ENCODE measurements at regions not wholly inside any gene's neighbourhood (a gene's known extent, or its start where the extent isn't known, plus 50 kb on each side); places are given as distances from the start of the nearest gene placed in this dataset.
"Not testable (repeated sequence)": the region's sequence is repeated elsewhere in the genome, so short reads cannot be mapped to it uniquely, and the experiment has no call there.

- DNase-seq (ENCODE audit: low read depth in 2 of 2) = not testable (repeated sequence)
Observed at GRCh38 chr13:52324831-52325230, 81.1 kb downstream of the THSD1 start.

GRCh38 chr13:52319876-52320275 lies 86.1 kb downstream of the THSD1 start:
- DNase-seq (ENCODE audit: low read depth in 2 of 2) = no peak

DNA sequence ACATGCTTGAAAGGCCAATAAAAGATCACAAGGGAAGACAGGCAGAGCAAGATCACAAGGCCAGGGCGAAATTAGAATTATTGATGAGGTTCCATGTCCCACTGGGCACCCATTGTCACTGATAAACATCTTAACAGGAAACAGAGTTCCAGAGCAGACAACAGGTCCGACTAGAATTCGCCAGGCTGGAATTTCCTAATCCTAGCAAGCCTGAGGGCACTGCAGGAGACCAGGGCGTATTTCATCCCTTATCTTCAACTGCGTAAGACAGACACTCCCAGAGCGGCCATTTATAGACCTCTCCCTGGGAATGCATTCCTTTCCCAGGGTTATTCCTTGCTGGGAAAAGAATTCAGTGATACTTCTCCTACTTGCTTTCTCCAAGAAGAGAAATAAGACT lies 96.1 kb downstream of the THSD1 start:
- not testable (repeated sequence) for DNase-seq (ENCODE audit: low read depth in 2 of 2)

GRCh38 chr13:52306336-52306735 lies 99.6 kb downstream of the THSD1 start:
- not testable (repeated sequence) for DNase-seq (ENCODE audit: low read depth in 2 of 2)

GRCh38 chr13:52303098-52303497 lies 102.9 kb downstream of the THSD1 start:
- DNase-seq (ENCODE audit: low read depth in 2 of 2) = not testable (repeated sequence)

GRCh38 chr13:52302688-52303087 lies 103.3 kb downstream of the THSD1 start:
- not testable (repeated sequence) for DNase-seq (ENCODE audit: low read depth in 2 of 2)

GRCh38 chr13:52301810-52302400 lies 104.1 kb downstream of the THSD1 start:
- not testable (repeated sequence) for DNase-seq (ENCODE audit: low read depth in 2 of 2)

DNA sequence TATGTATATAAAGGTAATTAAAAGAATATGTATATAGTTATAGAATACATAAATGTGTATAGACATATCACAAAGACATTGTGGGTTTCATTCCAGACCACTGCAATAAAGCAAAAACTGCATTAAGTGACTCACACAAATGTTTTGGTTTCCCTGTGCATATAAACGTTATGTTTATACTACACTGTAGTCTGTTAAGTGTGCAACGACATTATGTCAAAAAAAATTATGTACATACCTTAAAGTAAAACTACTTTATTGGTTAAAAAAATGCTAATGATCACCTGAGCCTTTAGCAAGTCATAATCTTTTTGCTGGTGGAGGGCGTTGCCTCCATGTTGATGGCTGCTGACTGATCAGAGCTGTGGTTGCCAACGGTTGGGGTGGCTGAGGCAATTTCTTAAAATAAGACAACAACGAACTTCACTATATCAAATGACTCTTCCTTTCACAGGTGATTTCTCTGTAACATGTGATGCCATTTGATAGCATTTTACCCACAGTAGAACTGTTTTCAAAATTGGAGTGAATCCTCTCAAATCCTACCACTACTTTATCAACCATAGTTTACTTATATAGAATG lies 107.8 kb downstream of the THSD1 start:
- DNase-seq (ENCODE audit: low read depth in 2 of 2) = not testable (repeated sequence)

DNA sequence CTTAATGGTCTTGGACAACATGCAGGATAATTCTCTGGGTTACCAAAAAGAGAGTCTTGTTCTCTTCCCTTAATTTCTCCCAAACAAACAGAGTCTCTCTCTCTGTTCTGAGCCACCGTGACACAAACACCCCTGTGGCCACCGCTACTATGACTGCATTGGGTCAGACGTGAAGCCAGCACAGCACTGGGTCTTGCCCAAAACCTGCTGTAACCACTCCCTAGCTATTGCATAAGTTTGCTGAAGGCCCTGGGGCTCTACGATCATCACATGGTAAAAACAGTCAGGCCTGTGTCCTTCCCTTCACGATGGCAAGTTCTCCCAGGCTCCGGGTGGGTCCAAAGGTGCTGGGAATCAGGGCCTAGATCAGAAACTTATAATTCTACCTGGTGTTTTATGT lies 117.1 kb downstream of the THSD1 start:
- not testable (repeated sequence) for DNase-seq (ENCODE audit: low read depth in 2 of 2)

DNA sequence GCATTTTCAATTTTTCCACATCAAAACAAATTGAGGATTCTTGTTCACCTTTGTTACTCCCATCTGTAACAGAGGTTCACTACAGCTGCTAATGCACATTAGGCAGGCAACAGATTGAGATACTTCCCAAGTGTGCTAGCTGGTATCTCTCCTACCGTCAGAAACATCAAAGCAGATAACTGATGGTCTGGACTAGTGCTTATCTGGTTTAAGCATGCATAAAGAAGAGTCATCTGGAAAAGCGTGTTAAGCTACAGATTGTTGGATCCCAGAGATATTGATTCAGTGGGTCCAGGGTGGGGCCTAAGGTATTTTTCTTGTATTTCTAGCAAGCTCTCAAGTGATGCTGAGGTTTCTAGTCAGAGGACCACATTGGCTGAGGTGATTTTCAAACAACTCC lies 122.0 kb upstream of the NEK3 start:
- DNase-seq (ENCODE audit: low read depth in 2 of 2) = not testable (repeated sequence)

- not testable (repeated sequence) for DNase-seq (ENCODE audit: low read depth in 2 of 2)
Observed at GRCh38 chr13:52279408-52279807, 120.0 kb upstream of the NEK3 start.

DNA sequence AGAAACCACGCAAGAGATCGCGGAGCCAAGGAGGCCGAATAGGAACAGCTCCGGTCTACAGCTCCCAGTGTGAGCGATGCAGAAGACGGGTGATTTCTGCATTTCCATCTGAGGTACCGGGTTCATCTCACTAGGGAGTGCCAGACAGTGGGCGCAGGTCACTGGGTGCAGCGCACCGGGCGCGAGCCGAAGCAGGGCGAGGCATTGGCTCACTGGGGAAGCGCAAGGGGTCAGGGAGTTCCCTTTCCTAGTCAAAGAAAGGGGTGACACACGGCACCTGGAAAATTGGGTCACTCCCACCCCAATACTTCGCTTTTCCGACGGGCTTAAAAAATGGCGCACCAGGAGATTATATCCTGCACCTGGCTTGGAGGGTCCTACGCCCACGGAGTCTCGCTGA lies 94.9 kb upstream of the NEK3 start:
- DNase-seq (ENCODE audit: low read depth in 2 of 2) = not testable (repeated sequence)

GRCh38 chr13:52240752-52241151 lies 81.4 kb upstream of the NEK3 start:
- DNase-seq (ENCODE audit: low read depth in 2 of 2) = not testable (repeated sequence)

GRCh38 chr13:52235900-52236595 lies 76.7 kb upstream of the NEK3 start:
- peak in 1 of 2 donors; percentile 51 for DNase-seq (ENCODE audit: low read depth in 2 of 2)

DNA sequence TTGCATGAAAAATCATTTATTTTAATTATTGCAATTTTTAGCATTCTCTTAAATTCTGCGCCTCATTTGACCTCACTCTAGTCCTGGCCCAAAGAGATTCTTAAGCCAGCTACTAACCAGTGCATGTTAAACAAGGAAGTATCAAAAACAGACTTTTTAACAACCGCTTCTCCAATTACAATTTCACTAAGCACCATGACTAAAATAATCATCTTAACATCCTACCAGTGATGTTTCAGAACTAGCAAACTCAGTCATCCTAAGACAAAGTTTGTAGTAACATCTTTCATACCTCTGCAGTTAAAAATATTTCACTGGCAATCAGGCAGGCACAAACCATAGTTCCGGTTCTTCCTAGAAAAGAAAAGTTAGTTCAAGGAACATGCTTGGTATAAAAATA lies 75.5 kb upstream of the NEK3 start:
- not testable (repeated sequence) for DNase-seq (ENCODE audit: low read depth in 2 of 2)

- DNase-seq (ENCODE audit: low read depth in 2 of 2) = not testable (repeated sequence)
Observed at GRCh38 chr13:52223063-52223462, 63.7 kb upstream of the NEK3 start.

DNA sequence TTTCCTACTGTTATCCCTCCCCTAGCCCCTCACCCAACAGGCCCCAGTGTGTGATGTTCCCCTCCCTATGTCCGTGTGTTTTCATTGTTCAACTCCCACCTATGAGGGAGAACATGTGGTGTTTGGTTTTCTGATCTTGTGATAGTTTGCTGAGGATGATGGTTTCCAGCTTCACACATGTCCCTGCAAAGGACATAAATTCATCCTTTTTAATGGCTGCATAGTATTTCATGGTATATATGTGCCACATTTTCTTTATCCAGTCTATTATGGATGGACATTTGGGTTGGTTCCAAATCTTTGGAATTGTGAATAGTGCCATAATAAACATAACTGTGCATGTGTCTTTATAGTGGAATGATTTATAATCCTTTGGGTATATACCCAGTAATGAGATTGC lies 54.5 kb upstream of the NEK3 start:
- DNase-seq (ENCODE audit: low read depth in 2 of 2) = not testable (repeated sequence)

DNA sequence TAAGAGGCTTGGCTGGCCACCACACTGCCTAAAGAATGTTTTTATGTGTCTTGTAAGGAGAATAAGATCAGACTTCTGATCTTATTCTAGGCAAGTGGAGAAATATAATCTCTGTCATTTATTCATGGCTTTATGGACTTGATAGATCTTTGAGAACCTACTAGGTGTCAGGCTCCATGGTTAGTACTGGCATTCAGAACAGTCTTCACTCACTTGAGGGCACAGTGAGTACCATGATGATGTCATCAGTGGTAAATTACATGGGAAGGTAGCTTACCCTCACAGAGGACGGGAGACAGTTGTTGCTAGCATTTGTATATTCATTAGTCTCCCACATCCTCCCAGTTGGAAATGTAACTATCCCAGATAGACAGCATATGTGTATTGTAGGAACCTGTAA lies 53.5 kb upstream of the NEK3 start:
- DNase-seq (ENCODE audit: low read depth in 2 of 2) = not testable (repeated sequence)

DNA sequence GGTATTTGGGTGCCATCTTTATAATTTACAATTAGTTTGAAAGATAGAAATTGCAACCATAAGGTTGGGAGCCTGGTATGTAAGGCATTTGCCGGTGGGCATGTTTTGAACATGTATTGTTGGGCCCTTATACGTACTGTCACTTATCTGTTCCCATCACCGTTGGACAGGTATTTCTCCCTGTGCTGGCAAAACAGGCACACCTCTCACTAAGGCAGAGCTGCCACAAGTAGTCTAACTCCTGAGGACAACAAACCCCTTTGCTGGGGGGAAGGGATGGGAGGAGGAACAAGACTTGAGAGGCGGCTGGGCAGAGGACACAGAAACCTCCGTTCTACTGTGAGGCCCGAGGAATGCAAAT lies 52.0 kb upstream of the NEK3 start:
- DNase-seq (ENCODE audit: low read depth in 2 of 2) = not testable (repeated sequence)

DNA sequence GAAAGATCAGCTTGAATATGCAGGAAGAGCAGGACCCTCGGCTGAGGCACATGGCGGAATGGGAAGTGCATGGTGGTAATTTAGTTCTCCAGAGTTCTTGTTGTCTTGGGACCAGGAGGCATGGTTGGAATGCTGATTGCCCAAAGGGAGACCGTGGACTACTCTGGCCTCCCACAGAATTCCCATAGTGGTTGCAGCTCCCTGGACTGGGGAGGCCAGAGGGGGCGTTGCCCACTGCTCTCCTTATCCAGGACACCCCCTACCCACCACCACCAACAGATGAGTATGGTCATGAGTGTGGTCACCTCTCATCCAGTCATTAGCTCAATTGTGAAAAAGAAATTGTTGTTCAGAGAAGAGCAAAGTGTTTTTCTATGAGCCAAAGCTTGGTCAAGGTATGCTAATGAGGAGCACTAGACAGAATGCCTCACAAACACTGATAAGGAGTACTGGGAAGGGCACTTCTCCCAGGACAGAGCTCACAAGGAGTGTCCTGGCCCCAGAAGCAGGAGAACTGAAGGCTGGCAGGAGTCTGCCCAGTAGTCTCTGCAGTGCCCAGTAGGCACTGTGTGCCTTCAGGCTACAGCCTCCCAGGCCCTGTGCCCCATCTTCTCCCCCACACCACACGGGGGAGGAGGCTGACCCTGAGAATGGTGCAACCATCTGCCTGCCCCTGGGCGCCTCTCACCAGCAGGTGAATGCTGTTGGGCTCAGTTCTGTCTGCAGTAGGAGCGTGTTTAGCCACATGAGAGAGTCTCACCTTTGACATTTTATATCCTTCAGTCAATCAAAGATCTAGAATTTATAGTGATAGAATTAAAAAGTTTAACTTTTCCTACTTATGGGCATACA lies 51.4 kb upstream of the NEK3 start:
- DNase-seq (ENCODE audit: low read depth in 2 of 2) = not testable (repeated sequence)

All from stimulated activated CD4-positive, alpha-beta T cell treated with anti-CD3 and anti-CD28 coated beads, Interleukin-1b, Interleukin-23, amount 100 ng/mL, for 4 hours (primary cell).